Renal pelvis (tissue), 1 donor: ENCODE measurements at regions not wholly inside any gene's neighbourhood (a gene's known extent, or its start where the extent isn't known, plus 50 kb on each side); places are given as distances from the start of the nearest gene placed in this dataset.

ENCODE experiments used
- DNase-seq: peaks from one replicate; pipeline ENCODE4 v3.0.0-alpha.2; 2013

DNA sequence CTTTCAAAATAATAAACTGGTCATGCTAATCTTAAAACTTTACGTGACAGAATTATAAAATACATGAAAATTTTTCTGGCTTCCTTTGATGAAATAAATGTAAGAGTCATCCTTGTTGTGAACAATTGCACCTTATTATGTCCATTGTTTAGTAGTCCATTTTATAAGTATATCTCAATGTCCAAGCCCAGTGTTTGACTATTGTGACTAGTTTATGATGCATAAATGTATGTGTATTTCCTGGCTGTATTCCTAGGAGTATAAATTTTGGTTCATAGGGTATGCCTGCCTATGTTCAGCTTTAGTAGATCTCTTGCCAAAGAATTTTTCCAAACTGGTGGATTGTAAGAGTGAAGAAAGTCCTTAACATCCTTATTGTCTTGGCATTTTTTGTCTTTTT lies 2895.5 kb upstream of the PCDH20 start:
- no peak for DNase-seq

DNA sequence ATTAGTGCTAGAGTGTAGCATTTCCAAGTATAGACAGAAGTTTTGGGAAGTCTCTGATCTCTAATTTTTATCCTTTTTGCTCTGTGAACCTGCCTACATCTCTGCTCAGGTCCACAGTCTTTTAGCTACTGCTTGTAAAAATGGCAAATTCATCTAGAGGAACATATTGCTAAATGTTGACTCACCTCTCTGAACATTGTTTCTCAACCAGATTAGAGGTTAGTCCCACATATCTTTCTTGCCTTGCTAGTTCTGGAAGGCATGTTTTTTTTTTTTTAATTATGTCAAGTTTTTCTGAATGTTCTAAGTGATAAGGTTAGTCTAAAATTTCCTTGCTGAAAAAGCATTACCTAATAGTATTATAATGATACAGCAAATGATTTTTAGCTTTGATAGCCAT lies 2889.6 kb upstream of the PCDH20 start:
- DNase-seq = no peak

DNA sequence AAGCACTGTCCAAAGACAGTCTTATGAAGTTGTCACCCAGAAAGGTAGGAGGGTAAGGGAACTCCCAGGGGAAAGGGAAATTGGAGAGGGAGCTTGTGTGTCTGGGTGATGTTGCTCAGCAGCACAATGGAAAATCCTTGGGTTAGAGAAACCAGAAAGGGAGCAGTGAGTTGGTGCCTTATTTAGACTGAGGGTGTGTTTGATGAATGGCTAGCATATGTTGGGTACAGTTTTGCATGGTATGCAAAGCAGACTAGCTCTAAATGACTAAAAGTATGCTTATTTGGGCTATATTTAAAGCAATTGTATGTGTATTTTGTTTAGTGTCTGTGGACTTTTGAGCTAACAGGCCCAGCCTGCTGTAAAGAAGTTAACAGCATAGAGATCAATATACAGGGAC lies 2884.6 kb upstream of the PCDH20 start:
- no peak for DNase-seq

DNA sequence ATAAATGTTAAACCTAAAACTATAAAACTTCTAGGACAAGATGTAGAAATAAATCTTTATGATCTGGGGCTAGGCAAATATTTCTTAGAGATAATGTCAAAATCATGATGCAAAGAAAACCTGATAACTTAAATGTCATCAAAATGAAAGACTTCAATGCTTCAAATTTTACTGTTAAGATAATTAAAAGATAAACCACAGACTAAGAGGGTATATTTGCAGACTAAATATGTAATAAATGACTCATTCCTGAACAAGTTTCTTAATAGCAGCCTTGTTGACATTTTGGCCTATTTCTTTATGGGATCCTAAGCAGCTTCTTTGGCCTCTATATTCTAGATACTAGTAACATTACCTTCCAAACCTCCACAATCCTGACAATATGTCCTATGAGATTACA lies 2878.3 kb upstream of the PCDH20 start:
- DNase-seq = no peak

- DNase-seq = no peak
Measured at GRCh38 chr13:64289702-64290101, 2874.1 kb upstream of the PCDH20 start.

DNA sequence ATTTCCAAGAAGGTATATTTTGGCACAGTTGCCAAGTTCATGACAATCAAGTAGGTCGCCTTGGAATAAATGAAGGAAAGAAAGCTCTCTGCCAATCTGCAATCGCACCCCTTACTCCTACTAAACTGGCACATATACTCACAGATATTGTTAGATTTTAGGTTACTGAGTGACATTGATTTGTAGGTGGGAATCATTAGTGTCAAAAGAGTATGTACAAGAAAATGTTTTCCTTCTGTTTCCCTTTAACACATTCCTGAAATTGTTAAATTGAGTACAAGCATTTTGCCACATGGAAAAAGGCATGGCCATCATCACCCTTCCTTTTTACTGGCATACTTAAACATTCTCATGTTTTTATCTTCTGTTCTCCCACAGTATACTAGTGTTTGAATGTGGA lies 2868.3 kb upstream of the PCDH20 start:
- DNase-seq = no peak

DNA sequence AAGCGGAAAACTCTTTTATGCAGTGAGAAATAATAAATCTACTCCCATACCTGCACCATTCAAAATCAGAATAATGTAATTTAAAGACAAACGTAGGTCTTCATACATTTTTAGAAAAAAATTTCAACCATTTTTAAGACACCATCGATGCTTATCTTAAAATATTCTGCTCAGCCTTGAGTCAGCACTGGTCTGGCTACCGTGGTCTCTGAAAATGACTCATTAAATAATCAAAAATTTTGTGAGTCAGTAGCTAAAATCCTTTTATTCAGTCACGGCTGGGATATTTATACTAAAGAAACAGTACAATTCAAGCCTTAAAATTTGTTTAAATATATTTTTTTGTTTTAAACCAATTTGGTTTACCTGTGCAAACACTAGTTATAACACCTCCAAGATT lies 2862.8 kb upstream of the PCDH20 start:
- no peak for DNase-seq

DNA sequence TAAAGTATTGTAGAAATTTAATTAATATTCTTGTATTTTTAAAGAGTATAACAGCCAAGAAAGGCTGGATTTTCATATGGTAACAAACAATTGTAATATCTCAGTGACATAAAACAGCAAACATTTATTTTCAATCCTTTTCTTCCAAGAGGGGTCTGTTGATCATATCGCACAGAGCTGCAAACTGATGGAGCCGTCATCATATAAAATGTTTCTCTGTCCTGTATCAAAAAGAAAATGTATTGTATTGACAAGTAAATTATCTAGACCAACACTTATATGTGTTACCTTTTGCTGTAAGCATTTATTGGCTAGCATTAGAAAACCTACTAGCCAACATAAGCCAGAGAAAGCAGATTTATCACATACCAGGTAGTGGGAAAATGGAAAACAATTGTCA lies 2861.4 kb upstream of the PCDH20 start:
- no peak for DNase-seq

DNA sequence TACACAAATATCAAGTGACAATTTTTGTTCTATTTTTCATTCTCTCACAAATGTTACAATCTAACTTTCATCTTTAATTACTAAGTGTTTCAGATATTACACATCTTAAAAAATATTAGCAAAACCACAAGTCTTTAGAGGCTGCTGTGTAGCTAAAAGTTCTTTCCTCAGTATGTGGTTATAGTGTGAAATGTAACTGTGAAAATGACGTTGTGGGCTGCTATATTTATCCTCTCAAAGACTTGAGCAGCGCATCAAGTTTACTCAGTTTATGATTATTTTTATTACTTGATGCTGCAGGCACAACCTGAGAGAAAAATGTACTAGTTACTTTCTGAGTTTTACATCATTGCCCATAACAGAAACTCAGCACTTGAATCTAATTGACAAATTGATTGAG lies 2860.6 kb upstream of the PCDH20 start:
- DNase-seq = no peak

- no peak for DNase-seq
Measured at GRCh38 chr13:64274481-64275217, 2859.0 kb upstream of the PCDH20 start.

GRCh38 chr13:64273780-64274179 lies 2858.1 kb upstream of the PCDH20 start:
- DNase-seq = no peak

GRCh38 chr13:64272681-64273080 lies 2857.0 kb upstream of the PCDH20 start:
- no peak for DNase-seq

DNA sequence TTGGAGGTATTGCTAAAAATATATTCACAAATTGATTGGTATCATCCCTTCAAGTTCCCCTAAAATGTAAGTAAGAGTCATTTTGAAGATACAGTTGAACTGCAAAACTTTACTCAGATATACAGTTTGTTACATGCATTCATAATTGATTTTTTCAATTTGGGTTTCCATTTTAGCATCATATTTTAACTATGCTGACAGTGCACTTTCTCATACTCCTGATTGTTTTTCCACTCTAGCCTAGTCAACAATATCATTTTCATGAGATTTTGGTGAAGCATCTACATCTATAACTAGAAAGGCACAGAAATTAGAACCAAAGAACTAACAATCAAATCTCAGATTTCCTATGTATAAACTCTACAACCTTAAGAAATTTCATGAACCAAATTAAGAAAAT lies 2850.4 kb upstream of the PCDH20 start:
- no peak for DNase-seq

DNA sequence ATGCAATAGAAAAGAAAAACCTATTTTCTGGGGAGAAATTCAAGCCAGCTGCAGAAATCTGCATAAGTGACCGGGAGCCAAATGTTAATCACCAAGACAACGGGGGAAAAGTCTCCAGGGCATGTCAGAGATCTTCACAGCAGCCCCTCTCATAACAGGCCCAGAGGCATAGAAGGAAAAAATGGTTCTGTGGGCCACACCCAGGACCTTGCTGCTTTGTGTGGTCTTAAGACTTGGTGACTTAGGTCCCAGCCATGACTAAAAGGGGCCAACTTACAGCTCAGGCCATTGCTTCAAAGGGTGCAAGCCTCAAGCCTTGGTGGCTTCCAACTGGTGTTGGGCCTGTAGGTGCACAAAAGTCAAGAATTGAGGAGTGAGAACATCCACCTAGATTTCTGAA lies 2847.6 kb upstream of the PCDH20 start:
- no peak for DNase-seq

DNA sequence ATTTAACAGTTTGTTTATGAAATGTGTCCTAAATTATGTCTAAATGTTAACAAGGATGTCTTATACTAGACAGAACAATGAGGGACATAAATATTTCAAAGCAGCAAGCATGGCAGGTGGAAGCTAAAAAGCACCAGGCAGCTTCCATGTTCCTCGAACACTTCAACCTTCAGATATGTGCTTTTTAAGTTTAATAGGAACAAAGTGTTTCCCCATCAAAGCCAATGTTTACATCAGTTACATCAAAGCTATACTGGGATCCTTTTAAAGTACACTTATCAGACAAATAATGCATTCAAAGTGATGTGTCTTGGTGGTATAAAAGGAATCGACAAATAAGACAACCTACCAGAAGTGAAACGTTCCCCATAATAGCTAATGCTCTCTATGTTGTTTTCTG lies 2841.1 kb upstream of the PCDH20 start:
- DNase-seq = no peak

GRCh38 chr13:64255988-64256387 lies 2840.3 kb upstream of the PCDH20 start:
- DNase-seq = no peak

DNA sequence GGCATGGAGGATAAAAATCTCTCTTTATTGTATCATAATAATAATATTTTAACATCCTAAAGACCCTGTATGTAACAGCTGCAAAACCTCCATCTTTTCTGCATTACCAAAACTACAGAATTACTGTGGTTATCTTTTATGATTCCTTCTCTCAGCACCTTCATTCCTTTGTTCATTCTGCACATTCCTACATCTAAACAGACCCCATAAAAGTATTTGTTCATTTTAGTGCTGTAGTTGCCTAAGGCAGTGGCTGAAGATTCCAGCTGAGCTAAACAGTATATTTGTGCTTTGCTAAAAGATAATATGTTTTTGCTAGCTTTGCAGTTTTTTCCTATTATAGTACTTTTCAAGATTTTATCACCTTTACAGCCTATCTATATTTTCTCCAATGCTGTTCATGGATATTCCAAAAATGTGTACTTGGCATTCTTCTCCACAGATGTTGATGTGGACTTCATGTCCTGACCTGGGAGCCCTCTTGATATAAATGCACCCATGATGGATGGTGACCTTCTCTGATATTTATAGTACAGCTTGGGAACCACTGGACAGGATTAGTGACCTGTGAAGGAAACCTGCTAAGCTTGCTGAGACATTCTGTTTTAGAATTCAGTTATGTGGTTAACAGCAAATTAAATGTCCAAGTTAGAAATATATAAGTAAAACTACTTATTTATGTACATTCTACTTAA lies 2832.9 kb upstream of the PCDH20 start:
- no peak for DNase-seq

DNA sequence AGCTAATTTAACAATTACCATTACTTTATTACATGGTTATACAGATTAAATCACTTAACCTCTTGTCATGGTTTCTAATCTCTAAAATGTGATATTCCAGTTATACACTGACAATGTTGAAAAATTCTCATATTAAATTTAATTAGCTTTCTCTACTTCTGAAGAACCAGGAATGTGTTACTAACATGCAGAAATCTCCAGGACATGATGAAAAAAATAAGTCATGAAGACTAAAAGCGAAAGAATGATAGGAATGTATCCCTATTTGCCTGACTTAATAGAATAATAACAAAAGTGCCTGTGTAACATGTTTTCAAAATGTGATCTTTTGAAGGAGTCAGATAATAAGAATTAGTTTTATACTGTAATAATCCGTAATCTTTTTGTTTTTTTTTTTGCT lies 2823.7 kb upstream of the PCDH20 start:
- no peak for DNase-seq

DNA sequence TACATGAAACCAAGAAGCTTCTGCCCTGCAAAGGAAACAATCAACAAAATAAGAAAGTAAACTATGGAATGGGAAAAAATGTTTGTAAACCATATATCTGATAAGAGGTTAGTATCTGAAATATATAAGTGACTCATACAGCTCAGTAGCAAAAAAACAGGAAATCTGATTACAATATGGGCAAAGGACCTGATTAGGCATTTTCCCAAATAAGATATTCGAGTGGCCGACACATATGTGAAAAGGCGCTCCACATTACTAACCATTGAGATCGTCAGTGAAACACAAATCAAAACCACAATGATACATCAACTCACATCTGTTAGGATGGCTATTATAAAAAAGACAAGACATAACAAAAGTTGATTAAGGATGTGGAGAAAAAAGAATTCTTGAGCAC lies 2818.6 kb upstream of the PCDH20 start:
- no peak for DNase-seq

GRCh38 chr13:64223016-64223415 lies 2807.4 kb upstream of the PCDH20 start:
- DNase-seq = no peak

DNA sequence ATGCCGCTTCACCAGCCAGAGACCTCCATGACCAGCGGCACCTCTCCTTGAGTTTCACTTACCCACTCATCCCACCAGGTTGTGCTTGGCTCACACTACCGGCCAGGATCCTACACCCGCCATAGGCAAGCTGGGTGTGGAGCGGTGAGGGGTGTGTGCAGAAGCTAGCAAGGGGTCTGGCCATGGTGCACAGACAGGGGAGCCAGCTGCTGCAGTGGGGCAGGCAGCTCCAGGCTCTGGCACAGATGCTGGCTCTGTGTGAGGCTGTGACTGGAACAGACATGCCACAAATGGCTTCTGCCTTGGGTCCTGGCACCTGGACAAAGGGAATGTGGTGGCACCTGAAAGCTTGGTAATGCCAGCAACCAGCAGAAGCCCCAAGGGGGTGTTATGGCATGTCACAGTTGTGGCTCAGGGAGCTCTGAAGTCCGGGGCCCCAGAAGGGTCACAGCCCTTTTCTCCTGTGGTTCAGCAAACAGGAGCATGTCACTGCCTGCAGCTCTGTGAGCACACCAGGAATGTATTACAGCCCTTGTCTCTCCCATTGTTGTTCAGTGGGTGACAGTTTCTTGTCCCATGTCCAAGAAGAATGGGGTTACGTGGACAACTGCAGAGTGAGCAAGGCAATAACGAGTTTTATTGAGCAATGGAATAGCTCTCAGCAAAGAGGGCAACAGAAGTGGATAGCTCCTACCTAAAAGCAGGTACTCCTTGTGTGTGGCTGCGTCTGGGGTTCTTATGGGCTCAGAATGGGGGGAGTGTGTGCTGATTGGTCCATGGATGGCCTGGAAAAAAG lies 2791.0 kb upstream of the PCDH20 start:
- DNase-seq = no peak

GRCh38 chr13:64202517-64202916 lies 2786.9 kb upstream of the PCDH20 start:
- DNase-seq = no peak

DNA sequence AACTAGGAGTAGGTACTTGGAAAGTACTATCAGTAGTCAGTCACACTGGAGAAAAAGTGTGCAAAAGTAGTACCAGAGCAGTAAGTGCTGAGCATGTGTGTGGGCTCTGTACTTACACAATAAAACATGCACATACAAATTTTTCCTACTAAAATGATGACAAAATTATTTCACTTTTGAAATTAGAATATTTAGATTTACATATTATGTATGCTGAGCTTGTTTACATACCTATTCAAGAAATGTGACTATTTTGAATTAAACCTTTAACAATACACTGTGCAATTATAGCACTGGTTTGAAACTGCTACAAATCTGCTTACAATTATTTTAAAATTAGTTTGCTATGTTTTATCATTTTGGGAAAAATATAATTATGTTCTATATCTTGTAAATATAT lies 2781.6 kb upstream of the PCDH20 start:
- DNase-seq = no peak
